ENCODE measurements at regions not wholly inside any gene's neighbourhood (a gene's known extent, or its start where the extent isn't known, plus 50 kb on each side); places are given as distances from the start of the nearest gene placed in this dataset.
A peak's percentile ranks its signal among the peaks of the same experiment; 100 is the strongest.

DNA sequence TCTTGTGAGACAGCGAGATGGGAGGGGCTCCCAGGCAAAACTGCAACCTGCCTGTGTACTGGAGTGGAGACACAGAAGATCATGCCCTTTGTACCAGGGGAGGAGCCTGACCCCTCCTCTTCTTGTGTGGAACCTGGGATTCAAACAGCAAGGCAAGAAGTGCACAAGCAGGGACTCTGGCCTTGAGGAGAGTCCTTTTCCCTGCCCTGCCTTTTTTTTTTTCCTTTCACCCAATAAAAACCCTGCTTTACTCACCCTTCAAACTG is 251.8 kb upstream of the OPRM1 start:
- DNase-seq (ENCODE audit: low read depth), result no peak

DNA sequence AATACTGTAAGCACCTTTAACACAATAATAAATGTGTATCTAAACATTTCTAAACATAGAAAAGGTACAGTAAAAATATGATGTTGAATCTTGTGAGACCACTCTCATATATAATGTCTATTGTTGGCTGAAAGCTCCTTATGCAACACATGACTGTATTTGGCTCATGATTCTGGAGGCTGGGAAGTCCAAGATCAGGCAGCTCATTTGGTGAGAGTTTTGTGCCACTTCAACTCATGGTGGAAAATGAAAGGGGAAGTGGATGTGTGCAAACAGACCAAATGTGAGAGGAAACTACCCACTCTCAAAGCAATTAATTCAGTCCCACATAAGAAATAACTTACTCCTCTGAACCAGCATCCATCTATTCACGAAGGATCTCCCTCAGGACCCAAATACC is 257.7 kb upstream of the OPRM1 start:
- no peak for DNase-seq (ENCODE audit: low read depth)

DNA sequence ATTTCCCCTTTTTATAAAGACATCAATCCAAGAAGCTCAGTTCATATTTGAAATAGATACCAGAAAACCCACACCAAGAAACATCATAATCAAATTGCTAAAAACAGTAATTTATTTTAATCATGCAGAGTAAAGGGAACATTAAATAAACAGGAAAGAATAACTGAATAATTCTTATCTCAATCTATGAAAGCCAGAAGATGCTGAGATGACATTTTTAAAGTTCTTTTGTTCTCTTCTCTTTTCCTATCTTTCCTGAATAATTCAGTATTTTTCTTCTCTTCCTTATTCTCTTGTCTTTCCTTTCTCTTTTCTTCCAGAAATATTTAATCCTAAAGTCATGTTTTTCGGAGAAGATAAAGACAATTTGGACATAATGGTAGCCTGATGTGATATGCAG is 259.0 kb upstream of the OPRM1 start:
- no peak for DNase-seq (ENCODE audit: low read depth)

DNA sequence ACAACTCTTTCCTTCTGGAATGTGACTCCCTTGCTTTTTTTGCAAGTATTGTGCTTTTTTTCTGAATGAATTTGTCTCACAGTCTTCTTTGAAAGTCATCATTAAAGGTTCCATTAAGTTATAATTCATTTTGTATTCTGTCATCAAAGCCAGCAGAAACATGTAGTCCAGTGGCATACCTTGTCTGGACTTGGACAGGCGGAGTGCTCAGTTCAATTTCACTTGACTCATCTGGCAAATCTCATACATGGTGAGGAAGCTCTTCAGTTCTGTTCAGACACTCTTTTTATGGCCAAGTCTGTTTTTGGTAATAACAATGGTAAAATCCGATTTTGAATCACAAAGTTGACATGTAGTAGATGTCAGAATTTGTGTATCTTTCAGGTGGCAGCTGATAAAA is 260.8 kb upstream of the OPRM1 start:
- DNase-seq (ENCODE audit: low read depth), result no peak

DNA sequence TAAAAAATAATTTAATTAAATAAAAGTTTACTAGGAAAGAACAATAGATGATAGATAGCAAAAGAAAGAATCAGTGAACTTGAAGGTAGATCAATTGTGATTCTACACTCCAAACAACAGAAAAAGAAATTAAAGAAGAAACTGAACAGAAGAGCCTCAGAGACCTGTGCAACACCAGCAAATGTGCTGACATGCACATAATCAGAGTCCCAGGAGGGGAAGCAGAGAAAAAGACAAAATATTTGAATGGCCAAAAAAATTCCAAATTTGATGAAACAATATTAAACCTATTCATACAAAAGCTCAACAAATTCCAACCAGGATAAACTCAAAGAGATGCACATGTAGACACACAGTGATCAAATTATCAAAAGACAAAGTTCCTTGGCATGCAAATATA is 267.5 kb upstream of the OPRM1 start:
- no peak for DNase-seq (ENCODE audit: low read depth)

DNA sequence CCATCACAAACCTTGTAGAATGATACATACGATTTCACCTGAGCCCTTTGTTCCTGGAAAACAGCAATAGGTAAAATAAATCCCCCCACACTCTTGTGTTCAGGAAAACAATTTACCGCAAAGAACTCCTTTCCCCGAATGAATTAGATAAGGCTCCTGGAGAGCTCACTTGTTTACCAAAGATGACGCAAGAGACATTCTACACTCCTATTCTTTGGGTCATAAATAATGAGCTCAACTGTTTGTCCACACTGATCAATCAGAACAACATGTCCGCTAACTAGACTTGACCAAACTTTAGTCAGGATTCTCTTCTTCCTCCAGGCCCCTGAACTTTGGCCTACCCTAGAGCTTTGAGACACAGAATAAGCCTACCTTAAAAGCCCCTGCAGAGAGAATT is 271.9 kb upstream of the OPRM1 start:
- no peak for DNase-seq (ENCODE audit: low read depth)

DNA sequence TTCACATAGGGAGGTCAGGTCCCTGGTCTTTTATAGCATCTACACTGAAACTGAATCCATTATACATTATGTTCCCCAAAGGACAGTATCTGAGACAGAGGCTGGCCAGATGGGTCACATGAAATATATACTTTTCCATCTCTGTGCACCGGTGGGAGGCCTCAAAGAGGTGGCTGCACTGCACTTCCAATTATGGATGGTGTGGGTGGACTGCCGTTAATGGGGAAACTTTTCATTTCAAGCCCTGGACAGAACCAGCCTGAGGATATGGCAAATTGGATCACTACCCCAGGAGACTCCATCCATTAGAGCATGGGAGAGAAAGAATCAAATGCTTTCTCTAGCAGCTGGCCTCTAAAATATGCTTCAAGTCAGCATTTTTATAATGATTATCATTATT is 280.5 kb upstream of the OPRM1 start:
- no peak for DNase-seq (ENCODE audit: low read depth)

DNA sequence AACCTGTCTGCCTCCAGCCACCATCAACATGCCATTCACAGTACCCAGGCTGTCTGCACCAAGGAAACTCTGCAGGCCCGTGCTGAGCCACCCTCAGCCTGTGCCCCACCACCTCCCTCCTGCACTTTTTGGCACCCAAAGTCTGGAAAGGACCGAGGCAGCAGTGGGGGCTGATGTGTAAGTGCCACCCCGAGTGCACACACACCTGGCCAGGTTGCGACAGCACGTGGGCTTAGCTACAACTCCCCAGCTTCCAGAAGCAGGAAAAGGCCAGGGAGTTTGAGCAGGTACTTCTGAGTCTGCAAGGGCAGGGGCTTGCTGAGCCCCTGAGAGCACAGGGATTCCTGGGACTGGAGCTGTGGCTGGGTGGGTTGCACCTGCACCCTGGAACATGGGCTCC is 303.3 kb upstream of the OPRM1 start:
- DNase-seq (ENCODE audit: low read depth), result no peak

DNA sequence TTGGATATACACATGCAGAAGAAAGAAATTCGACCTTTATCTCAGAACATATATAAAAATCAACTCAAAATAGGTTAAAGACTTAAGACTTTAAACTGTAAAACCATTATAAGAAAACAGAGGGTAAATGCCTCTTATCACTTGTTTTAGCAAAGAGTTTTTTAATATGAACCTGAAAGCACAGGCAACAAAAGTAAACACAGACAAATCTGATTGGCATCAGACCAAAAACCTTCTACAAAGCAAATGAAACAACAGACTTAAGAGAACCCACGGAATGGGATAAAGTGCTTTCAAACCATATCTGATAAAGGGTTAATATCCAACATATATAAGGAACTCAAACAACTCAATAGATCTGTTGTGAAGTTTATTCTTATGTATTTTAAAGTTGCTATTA is 309.9 kb upstream of the OPRM1 start:
- no peak for DNase-seq (ENCODE audit: low read depth)

DNA sequence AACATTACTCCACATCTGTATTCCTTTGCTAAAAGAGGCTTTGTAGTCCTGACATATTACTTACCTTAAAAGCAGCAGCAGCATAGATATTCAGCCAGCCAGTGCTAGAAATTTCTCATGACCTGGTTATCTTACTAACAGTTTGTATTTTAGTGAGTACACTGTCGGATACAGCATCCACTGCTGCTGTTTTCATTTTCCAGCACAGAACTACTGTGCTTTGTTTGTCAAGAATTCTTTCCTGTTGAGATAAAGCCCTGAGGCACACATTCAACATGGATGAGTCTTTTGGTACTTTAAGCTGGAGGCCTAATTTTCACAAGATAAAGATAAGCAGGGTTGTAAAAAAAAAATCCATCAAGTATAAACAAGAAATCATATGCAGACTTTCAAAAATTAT is 311.2 kb upstream of the OPRM1 start:
- peak; percentile 15 for DNase-seq (ENCODE audit: low read depth)

DNA sequence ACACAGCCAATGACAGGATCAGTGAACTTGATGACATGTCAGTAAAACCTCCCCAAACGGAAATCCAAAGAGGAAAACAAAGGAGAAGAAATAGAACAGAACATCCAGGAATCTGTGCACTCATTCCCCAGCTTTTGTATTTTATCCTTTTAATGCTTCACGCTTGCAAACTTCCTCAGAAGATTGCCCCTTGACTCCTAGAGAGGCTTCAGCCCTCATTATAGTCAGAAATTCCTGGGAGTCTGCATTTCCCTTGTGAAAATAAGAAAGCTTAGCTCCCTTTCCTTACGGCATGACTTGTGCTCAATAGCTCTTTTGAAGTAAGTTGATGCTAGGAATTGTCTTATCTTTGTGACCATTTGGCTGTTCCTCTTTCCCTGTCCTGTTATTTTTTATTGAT is 313.6 kb upstream of the OPRM1 start:
- no peak for DNase-seq (ENCODE audit: low read depth)

DNA sequence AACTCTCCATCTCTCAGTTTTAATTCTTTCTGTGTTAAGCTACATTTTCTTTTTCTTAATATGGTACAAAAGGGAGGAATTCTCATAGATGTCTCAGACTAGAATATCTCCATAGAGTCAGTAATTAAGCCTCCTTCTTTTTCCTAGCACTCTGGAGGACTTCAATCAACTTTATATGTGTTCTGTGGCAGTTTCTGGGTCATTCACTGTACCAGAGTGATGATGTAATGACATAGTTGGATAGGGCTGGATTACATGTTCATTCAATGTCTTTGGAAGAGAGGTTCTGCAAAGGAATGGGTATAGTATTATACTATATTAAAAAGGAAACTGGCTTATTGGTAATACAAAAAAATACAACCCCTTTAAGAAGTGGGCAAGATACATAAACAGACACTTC is 318.3 kb upstream of the OPRM1 start:
- no peak for DNase-seq (ENCODE audit: low read depth)

DNA sequence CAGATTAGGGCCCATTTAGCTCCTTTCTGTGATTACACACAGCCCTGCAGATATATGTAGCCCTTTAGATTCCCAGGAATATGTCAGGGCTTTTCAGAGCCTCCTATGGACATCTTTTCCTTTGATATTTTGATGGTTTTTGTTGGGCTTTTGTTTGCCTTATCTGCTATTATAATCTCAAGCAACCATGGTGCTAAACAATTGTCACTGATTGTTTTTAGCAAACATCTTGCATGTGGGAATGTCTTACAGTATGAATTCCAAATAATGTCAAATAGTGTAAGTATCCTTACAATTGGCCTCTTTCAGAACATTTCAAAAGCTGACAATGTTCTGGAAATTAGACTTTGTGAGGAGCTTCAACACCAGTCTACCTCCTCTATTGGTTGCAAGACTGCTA is 333.6 kb upstream of the OPRM1 start:
- DNase-seq (ENCODE audit: low read depth), result no peak

DNA sequence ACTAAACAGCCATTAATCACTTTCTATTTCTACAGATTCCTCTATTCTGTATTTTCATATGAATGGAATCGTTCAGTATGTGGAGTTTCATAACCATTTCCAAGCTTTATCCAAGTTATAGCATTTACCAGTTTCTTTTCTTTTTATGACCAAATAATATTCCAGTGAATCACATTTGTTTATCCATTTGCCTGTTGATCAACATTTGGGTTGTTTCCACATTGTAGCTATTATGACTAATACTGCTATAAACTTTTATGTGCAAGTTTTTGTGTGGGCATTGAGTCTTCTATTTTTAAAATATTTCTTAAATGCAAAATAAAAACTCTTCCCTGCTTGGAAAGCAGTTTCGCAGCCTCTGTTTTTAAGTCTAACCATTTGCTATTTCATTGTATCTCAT is 336.4 kb upstream of the OPRM1 start:
- DNase-seq (ENCODE audit: low read depth), result no peak

DNA sequence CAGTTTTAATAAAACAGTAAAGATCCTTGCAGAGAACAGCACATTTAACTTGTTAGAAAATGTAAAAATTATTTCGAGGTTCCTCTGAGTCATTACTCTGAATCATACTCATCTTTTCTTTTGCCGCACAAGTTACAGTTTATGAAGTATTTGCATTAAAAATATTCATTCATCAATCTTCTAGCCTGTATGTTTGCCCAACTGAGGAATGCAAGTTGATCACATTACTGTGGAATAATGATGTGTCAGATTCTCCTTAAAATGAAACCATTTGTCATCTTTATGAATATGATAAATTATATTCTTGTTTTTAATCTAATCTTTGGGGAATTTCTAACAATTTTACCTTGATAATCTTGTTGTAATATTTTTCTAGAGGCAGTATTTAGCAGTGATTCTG is 340.4 kb upstream of the OPRM1 start:
- DNase-seq (ENCODE audit: low read depth), result no peak

DNA sequence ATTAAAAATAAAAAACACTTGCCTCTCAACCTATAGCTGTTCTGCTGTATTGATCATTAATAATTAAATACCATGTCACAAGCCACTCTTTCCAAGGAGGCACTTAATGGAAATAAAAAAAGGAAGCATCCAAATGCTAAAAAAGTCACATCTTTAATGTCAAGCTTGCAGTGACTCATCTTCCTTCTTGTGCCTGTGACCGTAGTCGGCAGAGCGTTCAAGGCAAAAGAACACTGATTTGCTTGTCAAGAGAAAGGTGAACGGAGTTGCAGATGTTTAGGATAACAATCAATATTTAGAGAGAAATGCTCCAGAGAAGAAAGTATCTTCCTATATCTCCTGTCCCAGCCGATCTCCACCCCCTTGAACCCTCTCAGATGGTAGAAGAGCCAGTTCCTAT is 341.0 kb upstream of the OPRM1 start:
- no peak for DNase-seq (ENCODE audit: low read depth)

DNA sequence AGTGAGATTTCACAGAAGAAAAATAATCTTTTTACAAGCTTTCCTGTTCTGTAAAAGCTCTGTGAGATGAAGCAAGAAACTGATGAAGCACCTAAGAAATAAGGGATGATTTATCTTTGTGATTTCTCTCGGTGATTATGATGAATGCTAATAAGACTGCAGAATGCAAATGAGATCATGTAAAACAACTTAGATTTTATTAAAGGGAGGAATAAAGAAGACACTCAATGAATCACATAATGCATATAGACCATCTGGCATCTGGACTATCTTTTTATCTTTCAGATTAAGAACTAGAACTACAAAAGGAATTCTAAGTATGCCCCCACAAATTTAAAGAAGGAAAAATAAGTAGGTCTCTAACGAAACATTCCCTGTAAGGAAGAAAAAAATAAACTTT is 361.5 kb upstream of the OPRM1 start:
- no peak for DNase-seq (ENCODE audit: low read depth)

DNA sequence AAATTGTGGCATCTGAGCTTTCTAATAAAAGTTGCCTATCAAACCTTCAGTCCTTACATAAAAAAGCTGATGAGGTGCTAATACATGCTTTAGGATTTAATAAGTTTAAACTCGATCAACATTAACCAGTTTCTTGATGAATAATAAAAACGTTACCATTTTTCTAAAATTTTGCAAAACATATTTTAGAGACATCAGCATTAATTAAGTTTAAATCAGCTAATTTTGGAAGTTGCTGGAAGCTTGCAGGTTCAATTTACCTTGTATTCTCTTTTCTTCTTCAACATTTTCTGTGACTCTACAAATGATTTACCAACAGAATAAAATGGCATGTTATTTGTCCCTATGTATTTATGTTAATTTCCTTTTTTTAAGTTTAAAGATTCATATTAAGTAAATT is 365.3 kb upstream of the OPRM1 start:
- DNase-seq (ENCODE audit: low read depth), result no peak

DNA sequence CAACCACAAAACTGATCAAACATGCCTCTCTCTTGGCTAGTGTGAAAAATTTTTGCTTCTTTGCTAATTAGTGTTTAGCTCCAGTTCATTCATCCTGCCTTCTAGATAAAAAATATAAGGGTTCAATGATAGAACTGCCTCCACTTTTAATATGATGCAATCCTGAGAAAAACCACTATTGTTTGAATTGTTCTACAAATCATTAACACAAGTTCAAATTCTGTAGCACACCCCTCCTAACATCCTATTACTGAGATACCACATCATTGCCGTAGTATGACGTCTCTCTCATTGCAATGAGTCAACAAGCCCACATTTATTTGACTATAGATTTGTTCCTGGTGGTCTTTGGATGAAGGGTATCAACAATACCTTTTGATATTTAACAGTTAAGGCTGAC is 365.8 kb upstream of the OPRM1 start:
- DNase-seq (ENCODE audit: low read depth), result no peak

DNA sequence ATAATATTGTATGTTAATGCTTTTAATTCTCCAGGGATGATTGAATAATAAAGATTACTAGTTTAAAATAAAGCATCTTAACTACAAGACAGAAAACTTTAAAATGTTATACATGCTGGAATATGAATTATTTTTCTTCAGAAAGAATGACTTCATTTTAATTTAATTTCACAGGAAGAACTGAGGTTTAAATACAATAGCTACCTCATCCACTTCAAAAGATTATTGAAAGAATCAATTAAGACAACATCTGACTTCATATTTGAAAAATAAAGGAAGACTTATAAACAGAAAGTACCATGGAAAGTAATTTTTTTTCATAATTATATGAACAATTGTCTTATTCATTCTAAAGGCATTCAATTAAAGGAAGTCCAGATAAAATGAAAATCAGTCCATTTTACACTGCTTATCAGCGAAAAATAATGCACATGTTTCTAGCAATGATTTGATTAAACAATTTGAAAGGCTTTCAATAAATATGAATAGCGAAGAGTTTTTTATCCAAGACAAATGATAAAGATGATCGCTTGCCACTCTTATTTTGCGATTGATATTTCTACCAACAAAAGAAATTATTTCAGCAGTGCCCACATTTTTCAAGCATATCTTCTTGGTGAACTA is 368.5 kb upstream of the OPRM1 start:
- DNase-seq (ENCODE audit: low read depth), result no peak

DNA sequence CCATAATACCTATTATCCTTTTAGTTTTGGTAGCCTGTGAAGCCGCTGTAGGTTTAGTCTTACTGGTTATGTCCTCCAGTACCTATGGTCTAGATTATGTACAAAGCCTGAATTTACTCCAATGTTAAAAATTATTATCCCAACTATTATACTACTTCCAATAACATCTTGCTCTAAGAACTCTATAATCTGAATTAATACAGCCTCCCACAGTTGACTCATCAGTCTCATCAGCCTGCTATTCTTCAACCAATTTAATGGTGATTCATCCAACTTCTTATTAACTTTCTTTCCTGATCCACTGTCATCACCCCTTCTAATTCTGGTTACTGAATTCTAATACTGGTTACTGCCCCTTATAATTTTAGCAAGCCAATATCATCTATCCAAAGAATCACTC is 370.3 kb upstream of the OPRM1 start:
- DNase-seq (ENCODE audit: low read depth), result no peak

DNA sequence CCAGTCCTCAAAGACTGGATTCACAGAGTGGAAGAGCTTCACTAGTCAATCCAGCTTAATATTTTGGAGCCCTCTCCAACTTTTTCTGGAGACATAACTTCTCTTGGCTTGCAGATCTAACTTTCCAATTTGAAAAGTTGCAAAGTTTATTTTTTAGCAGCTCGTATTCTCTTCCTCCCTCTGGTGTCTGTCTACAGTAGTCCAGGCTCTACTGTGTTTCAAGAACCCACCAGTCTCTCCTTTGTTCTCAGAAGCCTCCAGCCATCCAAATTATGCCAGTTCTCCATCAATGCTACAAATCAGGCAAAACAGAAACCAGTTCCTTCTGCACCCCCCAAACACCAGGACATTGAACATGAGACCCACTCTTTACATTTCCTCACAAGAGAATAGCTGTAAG is 376.1 kb upstream of the OPRM1 start:
- no peak for DNase-seq (ENCODE audit: low read depth)

DNA sequence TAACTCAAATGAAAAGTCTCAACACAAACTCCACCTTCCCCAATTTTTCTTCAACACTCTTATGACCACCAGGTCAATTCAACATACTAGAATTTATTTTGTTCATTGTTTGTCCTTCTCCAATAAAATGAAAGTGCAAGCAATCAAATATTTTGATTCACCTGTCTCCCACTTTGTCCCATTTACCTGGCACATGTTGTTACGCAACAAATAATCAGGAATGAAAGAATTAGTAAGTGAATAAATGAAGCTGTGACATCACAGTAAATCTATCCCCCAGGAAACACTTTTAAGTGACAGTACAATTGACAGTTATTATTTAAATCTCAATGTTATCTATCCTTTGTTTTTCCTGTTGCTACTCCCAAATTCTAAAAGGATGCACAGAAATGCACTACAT is 393.7 kb upstream of the OPRM1 start:
- DNase-seq (ENCODE audit: low read depth), result no peak

DNA sequence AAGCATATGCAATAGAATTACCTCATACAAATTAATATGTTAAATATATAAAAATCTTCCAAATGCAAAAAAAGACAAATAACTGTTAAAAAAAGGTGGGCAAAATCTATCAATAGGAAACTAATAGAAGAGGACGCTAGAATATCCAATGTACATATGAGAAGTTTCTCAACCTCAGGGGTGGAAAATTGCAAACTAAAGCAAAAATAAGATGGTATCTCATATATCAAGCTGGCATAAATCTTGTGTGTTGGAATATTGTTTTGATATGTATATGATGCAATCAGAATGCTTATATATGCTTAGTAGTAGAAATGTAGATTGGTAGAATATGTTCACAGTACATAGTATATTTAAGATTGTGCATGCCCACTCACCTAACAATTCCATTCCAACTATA is 395.0 kb upstream of the OPRM1 start:
- no peak for DNase-seq (ENCODE audit: low read depth)

DNA sequence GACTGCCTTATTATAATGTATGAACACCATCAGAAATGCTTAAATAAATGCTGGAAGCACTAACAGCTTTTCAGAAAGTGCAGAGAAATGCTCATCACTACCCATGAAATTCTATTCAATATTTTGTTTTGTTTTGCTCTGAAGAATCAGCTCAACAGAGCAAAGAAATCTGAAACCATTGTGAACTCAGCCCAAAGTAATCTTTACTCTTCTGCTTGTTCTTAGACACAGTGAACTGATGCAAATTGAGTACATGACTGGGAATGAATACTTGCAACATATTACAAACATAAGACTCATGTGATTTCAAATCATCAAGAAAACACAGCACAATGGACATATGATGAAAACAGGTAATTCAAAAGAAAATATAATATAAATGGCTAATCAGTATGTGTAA is 404.6 kb upstream of the OPRM1 start:
- DNase-seq (ENCODE audit: low read depth), result no peak
